Amygdala (tissue), 56 donors: ENCODE measurements at regions not wholly inside any gene's neighbourhood (a gene's known extent, or its start where the extent isn't known, plus 50 kb on each side); places are given as distances from the start of the nearest gene placed in this dataset.

Experiments used
- DNase-seq, 56 donors: peaks; one replicate each; lab custom pipeline; 2025; lab: John Stamatoyannopoulos, UW

GRCh38 chr12:110996415-110996814, 76.0 kb upstream of the MYL2 start:
- no peak for DNase-seq

GRCh38 chr12:110995615-110996014, 75.2 kb upstream of the MYL2 start:
- no peak for DNase-seq

GRCh38 chr12:110995016-110995415, 74.6 kb upstream of the MYL2 start:
- DNase-seq, result no peak

- DNase-seq, result no peak
Observed at GRCh38 chr12:110993434-110993833, 73.1 kb upstream of the MYL2 start.

- DNase-seq, result no peak
Observed at GRCh38 chr12:110992909-110993308, 72.5 kb upstream of the MYL2 start.

GRCh38 chr12:110983811-110984210, 63.4 kb upstream of the MYL2 start:
- no peak for DNase-seq

- DNase-seq, result no peak
Observed at GRCh38 chr12:110972866-110973265, 52.5 kb upstream of the MYL2 start.

GRCh38 chr12:110971936-110972335, 51.6 kb upstream of the MYL2 start:
- DNase-seq, result no peak

GRCh38 chr12:110971189-110971920, 51.0 kb upstream of the MYL2 start:
- DNase-seq, result no peak
